GM21825 (cell line): ENCODE measurements at regions not wholly inside any gene's neighbourhood (a gene's known extent, or its start where the extent isn't known, plus 50 kb on each side); places are given as distances from the start of the nearest gene placed in this dataset.

Experiments
- ATAC-seq: cut with Tn5 transposase; IDR thresholded peaks from one replicate; pipeline ENCODE4 v1.9.1; 2021; ENCODE audit warnings: mild to moderate bottlenecking, moderate library complexity; ENCODE audit not compliant: unreplicated experiment

- ATAC-seq: no peak
Observed at GRCh38 chr9:108724122-108724521, 131.7 kb downstream of the ACTL7B start.

DNA sequence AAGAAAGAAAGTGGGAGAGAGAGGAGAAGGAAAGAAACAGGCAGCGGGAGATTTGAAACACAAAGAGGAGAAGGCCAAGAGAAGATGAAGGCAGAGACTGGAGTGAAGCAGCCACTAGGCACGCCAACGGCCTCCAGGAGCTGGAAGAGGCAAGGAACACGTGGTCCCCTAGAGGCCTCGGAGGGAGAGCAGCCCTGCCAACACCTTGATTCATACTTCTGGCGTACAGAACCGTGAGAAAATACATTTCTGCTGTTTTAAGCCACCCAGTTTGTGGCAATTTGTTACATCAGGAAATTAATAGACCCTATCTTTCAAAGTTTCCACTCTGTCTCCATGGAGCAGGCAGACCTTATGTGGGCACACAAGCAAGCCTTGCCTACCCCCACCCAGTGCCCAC is 133.4 kb downstream of the ACTL7B start:
- ATAC-seq: no peak

- no peak for ATAC-seq
Observed at GRCh38 chr9:108720191-108720642, 135.6 kb downstream of the ACTL7B start.

GRCh38 chr9:108710424-108710823 is 145.4 kb downstream of the ACTL7B start:
- no peak for ATAC-seq

GRCh38 chr9:108709997-108710396 is 145.8 kb downstream of the ACTL7B start:
- ATAC-seq: no peak

GRCh38 chr9:108709126-108709525 is 146.7 kb downstream of the ACTL7B start:
- no peak for ATAC-seq

DNA sequence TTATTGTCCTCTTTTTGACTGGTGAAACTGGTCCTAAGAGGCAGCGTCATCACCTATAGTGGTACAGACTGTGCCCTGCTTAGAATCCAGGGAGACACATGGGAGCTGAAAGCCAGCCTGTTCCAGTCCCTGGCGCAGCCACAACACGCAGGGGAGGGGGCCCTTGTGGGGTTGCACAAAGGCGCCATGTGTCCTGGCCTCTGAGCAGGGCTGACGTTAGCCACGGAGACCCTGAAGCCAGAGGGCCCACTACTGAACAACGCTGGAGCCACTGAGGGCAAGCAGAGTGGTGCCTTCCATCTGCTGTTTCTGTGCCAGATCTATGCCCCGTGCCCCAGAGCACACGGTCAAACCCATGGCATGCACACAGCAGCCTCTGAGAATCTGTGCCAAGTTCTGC is 147.3 kb downstream of the ACTL7B start:
- ATAC-seq: no peak

GRCh38 chr9:108707120-108707519 is 148.7 kb downstream of the ACTL7B start:
- no peak for ATAC-seq

DNA sequence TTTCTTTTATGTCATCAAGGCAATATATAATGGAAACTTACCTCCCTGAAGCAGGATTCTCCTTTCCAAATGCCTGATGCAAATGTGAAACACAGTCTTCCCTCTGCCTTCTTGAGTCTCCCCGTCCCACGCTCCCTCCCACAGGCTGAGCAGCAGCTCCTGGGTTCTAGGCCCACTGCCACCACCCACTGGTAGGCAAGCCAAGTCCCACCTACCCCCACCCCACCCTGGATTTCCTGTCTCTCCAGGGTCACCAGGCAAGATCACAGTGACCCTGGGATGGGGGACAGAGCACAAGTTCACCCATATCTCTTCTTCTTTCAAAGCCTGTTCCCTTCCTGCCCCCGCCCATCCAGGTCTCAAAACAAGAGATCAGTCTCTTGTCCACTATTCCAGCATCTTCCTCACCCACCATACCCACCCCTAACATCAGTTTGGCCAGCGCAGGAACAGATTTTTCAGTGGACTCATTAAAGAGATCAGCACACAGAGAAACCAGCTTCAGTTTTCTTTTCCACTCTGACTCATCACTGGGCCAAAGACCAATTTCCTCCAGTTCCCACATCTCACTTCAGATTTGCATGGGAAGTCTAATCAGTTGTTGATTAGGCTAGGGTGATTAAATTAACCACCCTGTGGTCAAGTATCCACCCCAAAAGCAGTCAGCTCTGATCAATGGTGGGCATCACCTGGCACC is 151.5 kb downstream of the ACTL7B start:
- ATAC-seq: no peak

DNA sequence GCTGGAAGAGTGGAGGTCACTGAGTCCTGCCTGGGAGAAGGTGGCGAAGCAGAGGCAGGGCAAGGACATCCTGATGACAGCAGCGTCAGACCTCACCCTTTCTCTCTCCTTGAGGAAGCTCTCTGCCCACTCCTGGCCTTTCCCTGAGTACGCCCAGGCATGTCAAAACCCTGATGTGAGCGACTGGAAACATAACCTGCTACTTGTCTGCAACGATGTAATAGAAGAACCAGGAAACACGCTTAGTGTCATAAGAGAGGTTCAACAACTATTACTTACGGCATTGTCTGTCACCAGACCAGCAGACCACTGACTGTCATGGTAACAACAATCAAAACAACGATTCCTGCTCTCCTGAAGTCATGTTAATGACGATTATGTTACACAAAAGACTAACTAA is 152.4 kb downstream of the ACTL7B start:
- ATAC-seq: no peak

- ATAC-seq: no peak
Observed at GRCh38 chr9:108702681-108703080, 153.1 kb downstream of the ACTL7B start.

DNA sequence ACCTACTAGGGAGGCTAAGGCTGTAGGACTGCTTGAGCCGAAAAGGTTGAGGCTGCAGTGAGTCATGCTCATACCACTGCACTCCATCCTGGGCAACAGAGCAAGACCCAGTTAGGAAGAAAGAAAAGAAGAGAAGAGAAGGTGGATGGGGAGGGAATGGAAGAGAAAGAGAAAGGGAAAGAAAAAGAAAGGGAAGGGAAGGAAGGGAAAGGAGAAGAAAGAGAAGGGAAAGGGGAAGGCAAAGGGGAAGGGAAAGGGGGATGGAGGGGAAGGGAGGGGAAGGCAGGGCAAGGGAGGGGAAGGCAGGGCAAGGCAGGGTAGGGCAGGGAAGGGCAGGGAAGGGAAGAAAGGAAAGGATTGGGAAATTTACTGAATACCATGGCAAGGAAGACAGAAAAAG is 157.0 kb downstream of the ACTL7B start:
- no peak for ATAC-seq

DNA sequence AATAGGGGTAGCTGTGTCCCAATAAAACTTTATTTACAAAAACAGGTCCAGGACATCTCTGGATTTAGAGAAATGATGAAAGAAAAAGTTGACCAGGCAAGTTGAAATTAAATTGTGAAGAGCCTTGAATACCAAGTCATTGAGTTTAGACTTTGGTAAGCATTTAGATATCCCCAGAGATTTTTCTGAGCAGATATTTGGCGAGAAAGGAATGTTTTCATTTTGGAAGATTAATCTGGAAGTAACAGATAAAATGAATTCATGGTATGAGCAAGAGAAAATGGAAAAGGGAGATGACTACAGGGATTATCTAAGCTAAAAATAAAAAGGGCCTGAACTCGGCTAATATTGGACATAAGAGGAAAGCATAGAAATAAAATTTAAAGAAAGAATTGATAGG is 157.6 kb downstream of the ACTL7B start:
- ATAC-seq: no peak

- no peak for ATAC-seq
Observed at GRCh38 chr9:108696156-108696555, 159.6 kb downstream of the ACTL7B start.

- no peak for ATAC-seq
Observed at GRCh38 chr9:108694170-108694569, 161.6 kb downstream of the ACTL7B start.

- no peak for ATAC-seq
Observed at GRCh38 chr9:108691614-108692013, 164.2 kb downstream of the ACTL7B start.

- no peak for ATAC-seq
Observed at GRCh38 chr9:108688676-108689075, 167.1 kb downstream of the ACTL7B start.

DNA sequence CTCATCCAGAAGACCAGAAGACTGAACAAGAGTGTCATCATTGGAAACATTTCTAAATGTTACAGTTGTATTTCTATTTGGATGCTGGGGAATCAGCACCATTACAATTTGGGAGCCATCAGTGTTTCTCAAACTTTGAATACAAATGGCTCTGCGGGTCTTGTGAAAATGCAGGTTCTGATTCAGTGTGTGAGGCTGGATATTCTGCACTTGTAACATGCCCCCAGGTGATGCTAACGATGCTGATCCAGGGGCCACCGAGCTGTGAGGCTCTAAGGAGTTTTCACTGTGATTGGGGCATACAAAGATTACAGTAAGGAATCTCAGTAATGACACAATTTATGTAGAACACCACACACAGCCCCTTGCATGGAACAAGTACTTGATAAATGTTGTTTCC is 167.7 kb downstream of the ACTL7B start:
- no peak for ATAC-seq

DNA sequence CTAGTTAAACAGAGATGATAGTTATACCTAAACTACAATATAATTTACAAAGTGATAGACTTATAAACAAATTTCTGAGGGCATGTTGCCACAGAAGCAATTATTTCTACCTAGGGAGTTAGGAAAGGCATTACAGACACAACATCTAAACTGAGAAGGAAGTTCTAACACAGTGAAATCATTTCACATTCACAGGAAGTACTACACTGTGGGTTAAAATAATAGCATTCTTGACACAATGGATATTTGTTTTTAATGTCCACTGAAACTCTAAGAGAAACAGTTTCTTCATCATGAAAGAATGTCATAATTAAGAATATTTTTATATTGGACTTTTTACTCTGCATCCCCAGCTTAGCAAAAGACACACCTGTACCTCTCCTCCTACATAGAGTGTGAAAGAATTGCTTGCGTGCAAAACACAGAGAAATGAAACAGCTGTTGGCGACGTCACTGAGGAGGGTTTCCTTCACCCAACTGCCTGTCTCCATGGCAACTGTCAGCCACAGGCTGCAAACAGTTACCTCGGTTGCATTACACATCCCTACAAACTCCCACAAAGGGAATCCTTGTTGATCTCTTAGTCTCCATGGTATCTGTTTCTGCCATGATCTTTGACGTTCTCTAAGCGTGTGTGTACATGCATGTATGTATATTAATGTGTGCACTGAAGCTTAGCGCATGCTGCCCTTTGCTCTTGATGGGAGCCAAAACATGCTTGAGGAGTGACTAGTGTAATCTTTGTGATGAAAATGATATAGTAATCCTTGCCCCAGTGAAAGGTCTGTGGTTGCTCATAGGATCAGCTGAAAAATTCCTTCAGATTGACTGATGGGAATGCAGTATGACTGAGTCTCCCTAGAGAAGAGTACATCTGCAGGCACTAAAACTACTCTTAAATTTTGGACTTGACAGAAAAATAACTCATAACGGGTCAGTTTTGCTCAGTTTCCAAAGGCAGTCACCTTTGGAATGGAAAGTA is 168.5 kb downstream of the ACTL7B start:
- ATAC-seq: no peak

DNA sequence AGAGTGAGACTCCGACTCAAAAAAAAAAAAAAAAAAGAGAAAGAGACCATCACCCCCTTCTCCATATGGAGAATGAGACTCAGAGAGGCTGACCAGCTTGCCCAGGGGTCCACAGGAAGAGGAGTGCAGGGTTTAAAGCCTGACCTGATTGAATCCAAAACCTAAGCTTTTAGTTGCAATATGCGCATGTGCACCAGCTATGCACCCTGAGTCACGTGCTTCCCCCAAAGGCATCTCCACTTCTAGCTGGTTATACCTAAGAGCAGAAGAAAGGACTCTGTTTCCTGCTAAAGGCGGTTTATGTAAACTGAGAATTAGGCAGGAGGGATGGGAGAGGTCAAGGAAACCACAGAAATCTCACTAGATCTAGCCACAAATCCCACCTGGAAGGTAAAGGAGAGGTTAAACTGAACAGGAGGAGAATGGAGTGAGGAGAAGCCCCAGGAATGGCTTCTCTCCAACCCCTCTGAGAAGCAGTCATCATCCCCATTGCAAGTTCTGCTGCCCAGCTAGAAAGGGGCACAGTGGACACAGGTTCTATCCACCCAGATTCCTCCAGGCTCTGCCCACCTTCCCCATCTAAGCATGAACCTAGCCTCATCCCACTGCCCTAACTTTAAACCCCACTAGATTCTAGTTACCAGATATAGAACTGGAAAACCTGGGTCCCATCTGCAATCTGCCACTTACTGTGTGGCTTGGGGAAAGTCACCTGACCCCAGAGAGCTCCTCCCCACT is 171.3 kb downstream of the ACTL7B start:
- no peak for ATAC-seq

DNA sequence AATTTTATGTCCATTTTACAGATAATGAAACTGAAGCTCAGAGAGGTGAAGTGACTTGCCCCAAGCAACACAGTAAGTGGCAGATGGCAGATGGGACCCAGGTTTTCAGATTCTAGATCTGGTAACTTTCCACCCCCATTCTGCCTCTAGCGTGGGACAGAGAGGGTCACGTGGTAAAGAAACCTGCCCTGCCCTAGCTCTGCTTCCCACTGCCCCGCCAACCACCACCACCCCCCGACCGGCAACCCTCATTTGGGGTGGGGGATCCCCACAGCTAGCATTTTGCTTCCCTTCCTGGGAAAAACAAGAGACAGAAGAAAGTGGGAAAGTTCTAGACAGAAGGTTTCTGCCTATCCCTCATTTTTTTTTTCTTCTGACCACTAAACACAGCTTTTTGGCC is 172.5 kb downstream of the ACTL7B start:
- no peak for ATAC-seq
